ENCODE measurements at regions not wholly inside any gene's neighbourhood (a gene's known extent, or its start where the extent isn't known, plus 50 kb on each side); places are given as distances from the start of the nearest gene placed in this dataset.

DNA sequence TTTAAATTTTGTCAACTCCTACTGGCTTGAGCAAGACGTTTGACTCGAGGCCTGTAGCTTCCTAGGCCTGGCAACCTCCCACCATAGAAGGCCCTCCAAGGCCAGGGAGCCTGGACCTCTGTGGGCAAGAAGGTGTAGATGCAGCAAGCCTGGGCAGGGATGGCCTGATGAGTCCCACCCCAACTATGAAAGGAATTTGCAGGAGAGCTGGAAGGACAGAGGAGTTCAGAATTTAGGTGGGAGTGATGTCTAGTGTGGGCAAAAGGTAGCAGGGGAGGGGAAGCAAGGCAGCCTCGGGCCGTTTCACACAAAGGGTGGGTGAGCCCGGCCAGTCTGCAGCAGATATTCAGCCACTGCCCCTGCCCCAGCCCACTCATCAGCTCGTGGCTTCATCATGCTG, 245.2 kb downstream of the CDH26 start:
- no peak for DNase-seq
- CTCF ChIA-PET, result interaction anchor here (1.6 to 3.1 kb wide), 2 partner anchors 25 to 147 kb away, joined by 4 to 13 read pairs; no protein-coding TSS in a partner anchor
- Histone ChIP-seq H3K27me3 (replicated peaks in 2 of 5; ENCODE audit: control insufficient read depth in 4 of 5, insufficient read depth in 5 of 5, low read length in 4 of 5) (no peaks in the 10 kb centered on the region), H3K27ac (ENCODE audit: insufficient read depth in 1 of 2, low read depth in 1 of 2, low read length in 2 of 2, poor library complexity in 1 of 2, severe bottlenecking in 2 of 2) (no peak overlapping the region), H3K9me3 (ENCODE audit: control extremely low read depth in 1 of 5, control insufficient read depth in 4 of 5, insufficient read depth in 2 of 5, low read depth in 1 of 5, low read length in 4 of 5) (peaks cover 0 to 12% (median 1%) of the 10 kb centered on the region in 5 experiments), H3K4me3 (ENCODE audit: control insufficient read depth in 1 of 7, extremely low read depth in 1 of 7, insufficient read depth in 4 of 7, low read depth in 2 of 7, low read length in 6 of 7) (no peak overlapping the region), H3K4me1 (ENCODE audit: control extremely low read depth in 1 of 4, control insufficient read depth in 4 of 4, insufficient read depth in 4 of 4, low read length in 3 of 4) (peaks cover 0 to 19% (median under 1%) of the 10 kb centered on the region in 4 experiments), H3K36me3 (ENCODE audit: control insufficient read depth in 4 of 4, insufficient read depth in 4 of 4, low read length in 3 of 4) (no peaks in the 10 kb centered on the region)
- 100% methylated on average over 4 of the region's 6 CpGs for WGBS (ENCODE audit: insufficient coverage)
- POLR2A ChIA-PET, result no interaction called here

DNA sequence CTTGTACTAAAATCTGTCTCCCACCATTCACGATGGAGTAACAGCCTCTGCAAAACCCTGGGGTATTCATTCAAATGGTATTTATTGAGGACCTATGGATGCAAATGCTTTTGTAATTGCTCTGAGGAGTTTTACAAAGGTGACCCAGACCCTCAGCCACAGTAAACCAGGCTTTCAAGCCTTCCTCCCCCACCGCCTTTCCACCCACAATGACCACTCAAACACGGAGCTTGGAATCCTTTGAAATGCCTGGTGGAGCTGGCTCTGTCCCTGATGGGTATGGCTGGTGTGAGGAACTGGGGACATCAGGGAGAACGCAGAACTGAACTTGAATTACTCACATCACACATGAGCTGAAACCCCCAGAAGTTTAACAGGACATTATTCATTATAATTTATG, 246.4 kb downstream of the CDH26 start:
- no CpG with 5 or more reads among the region's 4 CpGs for WGBS (ENCODE audit: insufficient coverage)
- POLR2A ChIA-PET, result no interaction called here
- no peak overlapping the region for H3K4me3 ChIP-seq (ENCODE audit: control insufficient read depth in 1 of 7, extremely low read depth in 1 of 7, insufficient read depth in 4 of 7, low read depth in 2 of 7, low read length in 6 of 7)
- DNase-seq, result no peak
- H3K27me3 ChIP-seq (replicated peaks in 2 of 5; ENCODE audit: control insufficient read depth in 4 of 5, insufficient read depth in 5 of 5, low read length in 4 of 5), result no peaks in the 10 kb centered on the region
- CTCF ChIA-PET, result interaction anchor here (1.0 to 3.1 kb wide), 3 partner anchors 15 to 148 kb away, joined by 4 to 13 read pairs (median 4); no protein-coding TSS in a partner anchor
- no peaks in the 10 kb centered on the region for H3K36me3 ChIP-seq (ENCODE audit: control insufficient read depth in 4 of 4, insufficient read depth in 4 of 4, low read length in 3 of 4)
- H3K4me1 ChIP-seq (ENCODE audit: control extremely low read depth in 1 of 4, control insufficient read depth in 4 of 4, insufficient read depth in 4 of 4, low read length in 3 of 4), result peaks cover 4 to 31% (median 10%) of the 10 kb centered on the region in 4 experiments
- peaks cover 0 to 7% (median under 1%) of the 10 kb centered on the region in 5 experiments for H3K9me3 ChIP-seq (ENCODE audit: control extremely low read depth in 1 of 5, control insufficient read depth in 4 of 5, insufficient read depth in 2 of 5, low read depth in 1 of 5, low read length in 4 of 5)
- H3K27ac ChIP-seq (ENCODE audit: insufficient read depth in 1 of 2, low read depth in 1 of 2, low read length in 2 of 2, poor library complexity in 1 of 2, severe bottlenecking in 2 of 2), result no peak overlapping the region

DNA sequence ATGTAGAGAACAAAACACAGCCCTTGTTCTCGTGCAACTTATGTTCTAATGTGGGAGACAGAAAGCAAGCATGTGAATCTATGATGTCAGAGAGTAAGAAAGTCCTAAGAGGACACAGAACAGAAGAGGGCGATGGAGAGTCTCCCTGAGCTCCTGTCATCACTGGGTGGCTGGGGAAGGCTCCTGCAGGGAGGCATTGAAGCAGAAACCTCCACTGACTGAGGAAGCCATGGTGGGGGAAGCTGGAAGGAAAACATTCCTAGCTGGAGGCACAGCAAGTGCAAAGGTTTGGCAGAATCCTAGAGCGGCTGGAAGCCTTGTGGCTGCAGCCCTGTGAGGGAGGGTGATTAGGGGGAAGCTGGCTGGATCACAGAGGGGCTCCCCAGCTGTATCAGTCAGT, 248.0 kb downstream of the CDH26 start:
- H3K27ac ChIP-seq (ENCODE audit: insufficient read depth in 1 of 2, low read depth in 1 of 2, low read length in 2 of 2, poor library complexity in 1 of 2, severe bottlenecking in 2 of 2), result no peak overlapping the region
- peaks cover 9 to 39% (median 14%) of the 10 kb centered on the region in 4 experiments for H3K4me1 ChIP-seq (ENCODE audit: control extremely low read depth in 1 of 4, control insufficient read depth in 4 of 4, insufficient read depth in 4 of 4, low read length in 3 of 4)
- no peaks in the 10 kb centered on the region for H3K27me3 ChIP-seq (replicated peaks in 2 of 5; ENCODE audit: control insufficient read depth in 4 of 5, insufficient read depth in 5 of 5, low read length in 4 of 5)
- ChIA-PET POLR2A (no interaction called here), CTCF (interaction anchor here (0.8 to 7.1 kb wide), 8 partner anchors 8 to 254 kb away, joined by 3 to 58 read pairs (median 3); no protein-coding TSS in a partner anchor)
- 57% methylated on average over 1 of the region's 3 CpGs for WGBS (ENCODE audit: insufficient coverage)
- no peaks in the 10 kb centered on the region for H3K36me3 ChIP-seq (ENCODE audit: control insufficient read depth in 4 of 4, insufficient read depth in 4 of 4, low read length in 3 of 4)
- no peaks in the 10 kb centered on the region for H3K9me3 ChIP-seq (ENCODE audit: control extremely low read depth in 1 of 5, control insufficient read depth in 4 of 5, insufficient read depth in 2 of 5, low read depth in 1 of 5, low read length in 4 of 5)
- DNase-seq, result peak; percentile 37 to 65 (median 65)
- no peak overlapping the region for H3K4me3 ChIP-seq (ENCODE audit: control insufficient read depth in 1 of 7, extremely low read depth in 1 of 7, insufficient read depth in 4 of 7, low read depth in 2 of 7, low read length in 6 of 7)

GRCh38 chr20:60209048-60209447, 250.8 kb downstream of the CDH26 start:
- H3K9me3 ChIP-seq (ENCODE audit: control extremely low read depth in 1 of 5, control insufficient read depth in 4 of 5, insufficient read depth in 2 of 5, low read depth in 1 of 5, low read length in 4 of 5), result no peaks in the 10 kb centered on the region
- H3K36me3 ChIP-seq (ENCODE audit: control insufficient read depth in 4 of 4, insufficient read depth in 4 of 4, low read length in 3 of 4), result no peaks in the 10 kb centered on the region
- peak; percentile 81 to 95 (median 92) for DNase-seq
- H3K4me1 ChIP-seq (ENCODE audit: control extremely low read depth in 1 of 4, control insufficient read depth in 4 of 4, insufficient read depth in 4 of 4, low read length in 3 of 4), result peaks cover 9 to 39% (median 15%) of the 10 kb centered on the region in 4 experiments
- H3K27ac ChIP-seq (ENCODE audit: insufficient read depth in 1 of 2, low read depth in 1 of 2, low read length in 2 of 2, poor library complexity in 1 of 2, severe bottlenecking in 2 of 2), result no peak overlapping the region
- POLR2A ChIA-PET, result interaction anchor here (1.2 kb wide), 1 partner anchor 151 kb away, joined by 5 read pairs; no protein-coding TSS in a partner anchor
- CTCF ChIA-PET, result interaction anchor here (0.9 to 7.1 kb wide), 5 partner anchors 13 to 153 kb away, joined by 3 to 58 read pairs (median 8); no protein-coding TSS in a partner anchor
- 22% methylated on average over 4 of the region's 4 CpGs for WGBS (ENCODE audit: insufficient coverage)
- H3K4me3 ChIP-seq (ENCODE audit: control insufficient read depth in 1 of 7, extremely low read depth in 1 of 7, insufficient read depth in 4 of 7, low read depth in 2 of 7, low read length in 6 of 7), result peak overlapping the region in 1 of 7 experiments; percentile 32
- no peaks in the 10 kb centered on the region for H3K27me3 ChIP-seq (replicated peaks in 2 of 5; ENCODE audit: control insufficient read depth in 4 of 5, insufficient read depth in 5 of 5, low read length in 4 of 5)

GRCh38 chr20:60210779-60211617, 252.8 kb downstream of the CDH26 start:
- peak overlapping the region in 1 of 7 experiments; percentile 46 for H3K4me3 ChIP-seq (ENCODE audit: control insufficient read depth in 1 of 7, extremely low read depth in 1 of 7, insufficient read depth in 4 of 7, low read depth in 2 of 7, low read length in 6 of 7)
- CTCF ChIA-PET, result interaction anchor here (0.8 to 7.1 kb wide), 30 partner anchors 9 to 1685 kb away, joined by 3 to 58 read pairs (median 4); no protein-coding TSS in a partner anchor
- H3K9me3 ChIP-seq (ENCODE audit: control extremely low read depth in 1 of 5, control insufficient read depth in 4 of 5, insufficient read depth in 2 of 5, low read depth in 1 of 5, low read length in 4 of 5), result no peaks in the 10 kb centered on the region
- H3K27me3 ChIP-seq (replicated peaks in 2 of 5; ENCODE audit: control insufficient read depth in 4 of 5, insufficient read depth in 5 of 5, low read length in 4 of 5), result no peaks in the 10 kb centered on the region
- H3K27ac ChIP-seq (ENCODE audit: insufficient read depth in 1 of 2, low read depth in 1 of 2, low read length in 2 of 2, poor library complexity in 1 of 2, severe bottlenecking in 2 of 2), result no peak overlapping the region
- DNase-seq, result peak; percentile 75 to 80 (median 77)
- peaks cover 9 to 50% (median 15%) of the 10 kb centered on the region in 4 experiments for H3K4me1 ChIP-seq (ENCODE audit: control extremely low read depth in 1 of 4, control insufficient read depth in 4 of 4, insufficient read depth in 4 of 4, low read length in 3 of 4)
- WGBS (ENCODE audit: insufficient coverage), result 42% methylated on average over 21 of the region's 25 CpGs
- no peaks in the 10 kb centered on the region for H3K36me3 ChIP-seq (ENCODE audit: control insufficient read depth in 4 of 4, insufficient read depth in 4 of 4, low read length in 3 of 4)
- POLR2A ChIA-PET, result no interaction called here

DNA sequence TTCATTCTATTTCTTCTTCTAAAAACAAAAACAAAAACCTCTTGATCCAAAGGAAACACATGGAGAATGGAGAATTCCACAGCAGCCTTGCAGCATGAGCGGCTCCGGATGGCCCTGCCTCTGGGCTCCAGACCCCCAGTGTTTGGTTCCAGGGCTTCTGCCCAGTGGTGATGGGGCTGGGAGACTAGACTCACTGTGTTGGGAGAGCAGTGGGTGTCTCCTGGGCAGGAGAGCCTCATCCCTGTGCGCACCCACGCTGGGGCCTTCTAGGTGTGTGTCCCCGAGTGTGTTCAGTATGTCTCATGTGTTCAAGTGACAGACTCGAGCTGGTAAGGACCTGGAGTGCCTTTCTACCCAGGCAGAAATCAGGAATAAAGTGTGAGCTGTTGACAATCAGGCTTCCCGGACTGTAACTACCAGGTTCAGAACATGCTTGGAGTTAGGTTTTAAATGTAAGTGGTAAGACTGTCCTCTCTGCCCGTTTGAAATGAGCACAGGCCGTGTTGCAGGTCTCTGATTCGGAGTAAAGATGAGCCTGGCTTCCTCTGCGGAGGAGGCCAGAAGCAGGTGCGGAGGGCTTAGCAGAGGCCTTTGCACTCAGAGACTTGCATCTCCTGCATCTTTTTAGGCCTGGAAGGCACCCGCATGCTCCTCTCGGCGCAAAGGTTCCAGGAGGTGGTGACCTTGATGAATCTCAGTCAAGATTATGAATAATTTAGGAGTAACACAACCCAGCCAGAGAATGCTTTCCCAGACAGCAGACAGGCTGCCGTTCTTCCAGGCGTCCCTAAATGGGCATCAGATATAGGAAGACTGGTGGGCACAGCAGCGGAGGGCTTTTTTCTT, 253.6 kb downstream of the CDH26 start:
- no peak for DNase-seq
- no peaks in the 10 kb centered on the region for H3K9me3 ChIP-seq (ENCODE audit: control extremely low read depth in 1 of 5, control insufficient read depth in 4 of 5, insufficient read depth in 2 of 5, low read depth in 1 of 5, low read length in 4 of 5)
- no peak overlapping the region for H3K27ac ChIP-seq (ENCODE audit: insufficient read depth in 1 of 2, low read depth in 1 of 2, low read length in 2 of 2, poor library complexity in 1 of 2, severe bottlenecking in 2 of 2)
- POLR2A ChIA-PET, result interaction anchor here (0.6 kb wide), 1 partner anchor 35 kb away, joined by 3 read pairs; no protein-coding TSS in a partner anchor
- 91% methylated on average over 18 of the region's 18 CpGs for WGBS (ENCODE audit: insufficient coverage)
- peaks cover 9 to 50% (median 15%) of the 10 kb centered on the region in 4 experiments for H3K4me1 ChIP-seq (ENCODE audit: control extremely low read depth in 1 of 4, control insufficient read depth in 4 of 4, insufficient read depth in 4 of 4, low read length in 3 of 4)
- H3K4me3 ChIP-seq (ENCODE audit: control insufficient read depth in 1 of 7, extremely low read depth in 1 of 7, insufficient read depth in 4 of 7, low read depth in 2 of 7, low read length in 6 of 7), result no peak overlapping the region
- CTCF ChIA-PET, result interaction anchor here (0.9 to 7.1 kb wide), 20 partner anchors 11 to 1685 kb away, joined by 3 to 58 read pairs (median 4); no protein-coding TSS in a partner anchor
- H3K36me3 ChIP-seq (ENCODE audit: control insufficient read depth in 4 of 4, insufficient read depth in 4 of 4, low read length in 3 of 4), result no peaks in the 10 kb centered on the region
- no peaks in the 10 kb centered on the region for H3K27me3 ChIP-seq (replicated peaks in 2 of 5; ENCODE audit: control insufficient read depth in 4 of 5, insufficient read depth in 5 of 5, low read length in 4 of 5)

Measured in common myeloid progenitor, CD34-positive (primary cell).